Naive thymus-derived CD4-positive, alpha-beta T cell (primary cell): ENCODE measurements at regions not wholly inside any gene's neighbourhood (a gene's known extent, or its start where the extent isn't known, plus 50 kb on each side); places are given as distances from the start of the nearest gene placed in this dataset.

ENCODE experiments used
- ATAC-seq: fragments of 150-1000 bp; cut with Tn5 transposase; 2 replicates; pipeline ENCODE4 v1.10.0; 2021; ENCODE audit warnings: mild to moderate bottlenecking, moderate library complexity
- CTCF ChIA-PET: fragments of 350-600 bp; sonication (Branson Sonifier 250); formaldehyde crosslinking; loops from one replicate; lab custom pipeline; 2021; ENCODE audit warnings: antibody characterized with exemption; lab: Charles Lee
- POLR2A ChIA-PET: fragments of 350-600 bp; sonication (Branson Sonifier 250); formaldehyde crosslinking; loops from one replicate; lab custom pipeline; 2021; ENCODE audit warnings: antibody characterized with exemption, inconsistent platforms; lab: Charles Lee
- DNase-seq, 9 donors: peaks; one replicate each; pipeline versions ENCODE4 v3.0.0 to v3.0.0-alpha.2; 2020 to 2022; ENCODE audit warnings: mixed read lengths in 1 of 9
- H3K27ac ChIP-seq: one replicate; pipeline ENCODE4 v1.7.0; 2013; ENCODE audit warnings: mild to moderate bottlenecking, low read depth, low read length, moderate library complexity
- H3K27me3 ChIP-seq, 2 donors: one replicate each; pipeline ENCODE4 v1.7.0; 2013; ENCODE audit warnings: low read length in 2 of 2, mild to moderate bottlenecking in 2 of 2, moderate library complexity in 2 of 2; ENCODE audit not compliant: control insufficient read depth in 2 of 2, insufficient read depth in 2 of 2
- H3K36me3 ChIP-seq, 3 experiments: 1 replicate in 2 of 3; 2 replicates in 1 of 3; pipeline ENCODE4 v1.7.0; 2013; ENCODE audit warnings: low read length in 3 of 3, mild to moderate bottlenecking in 3 of 3, moderate library complexity in 1 of 3; ENCODE audit not compliant: insufficient read depth in 3 of 3, control insufficient read depth in 2 of 3
- H3K4me1 ChIP-seq, 2 donors: one replicate each; pipeline ENCODE4 v1.7.0; 2013; ENCODE audit warnings: low read length in 2 of 2, mild to moderate bottlenecking in 2 of 2, moderate library complexity in 1 of 2; ENCODE audit not compliant: control insufficient read depth in 2 of 2, insufficient read depth in 2 of 2
- H3K4me3 ChIP-seq: 2 replicates; pipeline ENCODE4 v1.7.0; 2013; ENCODE audit warnings: mild to moderate bottlenecking, low read length
- H3K9me3 ChIP-seq, 3 experiments: 1 replicate in 2 of 3; 2 replicates in 1 of 3; pipeline ENCODE4 v1.7.0; 2013; ENCODE audit warnings: low read length in 3 of 3; ENCODE audit not compliant: control insufficient read depth in 2 of 3
- H3K27ac Mint-ChIP-seq, 9 donors: one replicate each; pipeline ENCODE4 v1.8.0; 2020 to 2022; ENCODE audit warnings: mixed read lengths in 9 of 9, mild to moderate bottlenecking in 8 of 9, moderate library complexity in 5 of 9, inconsistent platforms in 2 of 9
- H3K27me3 Mint-ChIP-seq, 5 donors: one replicate each; pipeline ENCODE4 v1.8.0; 2021 to 2022; ENCODE audit warnings: mixed read lengths in 5 of 5, mild to moderate bottlenecking in 1 of 5
- H3K36me3 Mint-ChIP-seq, 5 donors: one replicate each; pipeline ENCODE4 v1.8.0; 2020 to 2022; ENCODE audit warnings: mixed read lengths in 5 of 5, mild to moderate bottlenecking in 3 of 5, inconsistent platforms in 1 of 5
- H3K4me1 Mint-ChIP-seq, 7 donors: one replicate each; pipeline ENCODE4 v1.8.0; 2020 to 2022; ENCODE audit warnings: mixed read lengths in 7 of 7, mild to moderate bottlenecking in 3 of 7, inconsistent platforms in 1 of 7
- H3K4me3 Mint-ChIP-seq, 10 donors: one replicate each; pipeline ENCODE4 v1.8.0; 2020 to 2022; ENCODE audit warnings: mild to moderate bottlenecking in 10 of 10, mixed read lengths in 10 of 10, moderate library complexity in 6 of 10, inconsistent platforms in 2 of 10
- H3K9me3 Mint-ChIP-seq, 11 donors: one replicate each; pipeline ENCODE4 v1.8.0; 2020 to 2022; ENCODE audit warnings: mixed read lengths in 11 of 11, mild to moderate bottlenecking in 4 of 11, inconsistent platforms in 1 of 11, moderate library complexity in 1 of 11
- intact Hi-C, 2 donors: fragments of 100-400 bp; cut with micrococcal nuclease; formaldehyde crosslinking; loops; one replicate each; pipeline ENCODE4 v1.15.1; 2023

GRCh38 chr2:38477006-38477405 lies 99.9 kb upstream of the ATL2 start:
- Mint-ChIP-seq H3K27me3 (peaks cover 0 to 33% (median 10%) of the 10 kb centered on the region in 5 donors), H3K4me1 (peaks cover 0 to 22% (median 0%) of the 10 kb centered on the region in 7 donors), H3K27ac (no peak overlapping the region), H3K36me3 (peaks cover 0 to 6% (median 2%) of the 10 kb centered on the region in 5 donors), H3K9me3 (peaks cover 0 to 27% (median 12%) of the 10 kb centered on the region in 11 donors), H3K4me3 (no peak overlapping the region)
- Histone ChIP-seq H3K4me1 (no peaks in the 10 kb centered on the region), H3K4me3 (no peak overlapping the region), H3K27me3 (no peaks in the 10 kb centered on the region), H3K27ac (no peak overlapping the region), H3K9me3 (peaks cover 0 to 15% (median 0%) of the 10 kb centered on the region in 3 experiments), H3K36me3 (no peaks in the 10 kb centered on the region)
- no peak for DNase-seq
- POLR2A ChIA-PET, result no interaction called here
- no peak for ATAC-seq
- CTCF ChIA-PET, result no interaction called here
- intact Hi-C loops, result no loop called here

GRCh38 chr2:38475567-38475881 lies 98.5 kb upstream of the ATL2 start:
- H3K4me1 Mint-ChIP-seq, result peaks cover 0 to 22% (median 0%) of the 10 kb centered on the region in 7 donors
- CTCF ChIA-PET, result no interaction called here
- H3K36me3 Mint-ChIP-seq, result peaks cover 0 to 2% (median 1%) of the 10 kb centered on the region in 5 donors
- H3K4me3 Mint-ChIP-seq, result no peak overlapping the region
- Histone ChIP-seq H3K4me1 (no peaks in the 10 kb centered on the region), H3K4me3 (no peak overlapping the region), H3K9me3 (peaks cover 0 to 7% (median 0%) of the 10 kb centered on the region in 3 experiments), H3K27me3 (no peaks in the 10 kb centered on the region), H3K36me3 (no peaks in the 10 kb centered on the region), H3K27ac (no peak overlapping the region)
- ATAC-seq (no peak), DNase-seq (no peak)
- POLR2A ChIA-PET, result no interaction called here
- H3K27me3 Mint-ChIP-seq, result peaks cover 0 to 33% (median 10%) of the 10 kb centered on the region in 5 donors
- intact Hi-C loops, result no loop called here
- no peak overlapping the region for H3K27ac Mint-ChIP-seq
- H3K9me3 Mint-ChIP-seq, result peaks cover 0 to 15% (median 10%) of the 10 kb centered on the region in 11 donors

GRCh38 chr2:38474715-38475566 lies 97.9 kb upstream of the ATL2 start:
- POLR2A ChIA-PET, result interaction anchor here (0.6 kb wide), 1 partner anchor 142 kb away, joined by 3 read pairs; no protein-coding TSS in a partner anchor
- no peak overlapping the region for H3K4me3 ChIP-seq
- Mint-ChIP-seq H3K27me3 (peaks cover 0 to 33% (median 10%) of the 10 kb centered on the region in 5 donors), H3K4me1 (peaks cover 0 to 22% (median 0%) of the 10 kb centered on the region in 7 donors), H3K9me3 (peaks cover 0 to 9% (median 4%) of the 10 kb centered on the region in 11 donors), H3K27ac (no peak overlapping the region), H3K36me3 (peaks cover 0 to 2% (median 0%) of the 10 kb centered on the region in 5 donors), H3K4me3 (no peak overlapping the region)
- DNase-seq (no peak), ATAC-seq (no peak)
- H3K4me1 ChIP-seq, result no peaks in the 10 kb centered on the region
- CTCF ChIA-PET, result no interaction called here
- H3K27me3 ChIP-seq, result no peaks in the 10 kb centered on the region
- H3K36me3 ChIP-seq, result no peaks in the 10 kb centered on the region
- peaks cover 0 to 1% (median 0%) of the 10 kb centered on the region in 3 experiments for H3K9me3 ChIP-seq
- H3K27ac ChIP-seq, result no peak overlapping the region
- intact Hi-C loops, result no loop called here

GRCh38 chr2:38474021-38474456 lies 97.0 kb upstream of the ATL2 start:
- Mint-ChIP-seq H3K9me3 (peaks cover 0 to 7% (median 1%) of the 10 kb centered on the region in 11 donors), H3K4me3 (peak overlapping the region in 1 of 10 donors; percentile 31), H3K27me3 (peaks cover 0 to 30% (median 10%) of the 10 kb centered on the region in 5 donors), H3K4me1 (peaks cover 0 to 22% (median 0%) of the 10 kb centered on the region in 7 donors), H3K36me3 (peaks cover 0 to 2% (median 0%) of the 10 kb centered on the region in 5 donors), H3K27ac (no peak overlapping the region)
- POLR2A ChIA-PET, result interaction anchor here (0.6 kb wide), 1 partner anchor 143 kb away, joined by 3 read pairs; no protein-coding TSS in a partner anchor
- intact Hi-C loops, result no loop called here
- H3K4me3 ChIP-seq, result no peak overlapping the region
- DNase-seq (no peak), ATAC-seq (no peak)
- CTCF ChIA-PET, result no interaction called here
- H3K27me3 ChIP-seq, result no peaks in the 10 kb centered on the region
- no peaks in the 10 kb centered on the region for H3K4me1 ChIP-seq
- no peak overlapping the region for H3K27ac ChIP-seq
- H3K36me3 ChIP-seq, result no peaks in the 10 kb centered on the region
- H3K9me3 ChIP-seq, result no peaks in the 10 kb centered on the region

DNA sequence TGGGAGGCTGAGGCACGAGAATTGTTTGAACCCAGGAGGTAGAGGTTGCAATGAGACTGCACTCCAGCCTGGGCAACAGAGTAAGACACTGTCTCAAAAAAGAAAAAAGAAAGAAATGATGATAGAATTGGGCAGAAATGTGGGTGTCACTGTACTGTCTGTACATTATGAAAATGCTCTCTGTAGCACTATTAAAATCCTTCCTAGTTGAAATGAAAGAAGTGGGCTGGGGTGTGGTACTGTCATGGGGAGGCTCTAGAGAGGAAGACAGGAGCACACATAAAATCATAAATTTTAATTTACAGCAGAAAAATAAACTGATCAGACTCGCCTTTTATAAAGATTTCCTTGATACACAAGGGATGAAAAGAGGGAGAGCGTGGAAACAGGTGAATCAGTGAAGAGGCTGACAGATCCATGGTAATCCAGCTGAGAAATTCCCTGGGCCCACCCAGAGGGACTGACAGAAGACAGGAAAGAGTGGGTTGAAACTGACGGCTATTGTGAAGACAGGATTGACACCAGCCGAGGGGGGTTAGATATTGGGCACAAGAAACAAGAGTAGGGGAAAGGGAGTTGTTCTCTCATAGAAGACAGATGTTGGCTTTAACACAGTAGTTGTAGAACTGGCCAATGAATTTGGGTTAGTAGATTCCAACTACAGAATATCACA lies 96.4 kb upstream of the ATL2 start:
- Histone ChIP-seq H3K4me1 (no peaks in the 10 kb centered on the region), H3K4me3 (no peak overlapping the region), H3K27me3 (no peaks in the 10 kb centered on the region), H3K36me3 (no peaks in the 10 kb centered on the region), H3K27ac (no peak overlapping the region), H3K9me3 (no peaks in the 10 kb centered on the region)
- DNase-seq (no peak), ATAC-seq (no peak)
- H3K27ac Mint-ChIP-seq, result peak overlapping the region in 2 of 9 donors; percentile 6 to 63
- POLR2A ChIA-PET, result no interaction called here
- H3K9me3 Mint-ChIP-seq, result peaks cover 0 to 4% (median 0%) of the 10 kb centered on the region in 11 donors
- H3K36me3 Mint-ChIP-seq, result peaks cover 0 to 2% (median 0%) of the 10 kb centered on the region in 5 donors
- H3K4me3 Mint-ChIP-seq, result peak overlapping the region in 1 of 10 donors; percentile 31
- peaks cover 0 to 22% (median 0%) of the 10 kb centered on the region in 7 donors for H3K4me1 Mint-ChIP-seq
- H3K27me3 Mint-ChIP-seq, result peaks cover 0 to 29% (median 10%) of the 10 kb centered on the region in 5 donors
- CTCF ChIA-PET, result no interaction called here
- intact Hi-C loops, result no loop called here

GRCh38 chr2:38470115-38470514 lies 93.0 kb upstream of the ATL2 start:
- Mint-ChIP-seq H3K27me3 (peaks cover 0 to 25% (median 6%) of the 10 kb centered on the region in 5 donors), H3K36me3 (peaks cover 0 to 2% (median 0%) of the 10 kb centered on the region in 5 donors), H3K27ac (no peak overlapping the region), H3K9me3 (peaks cover 0 to 4% (median 0%) of the 10 kb centered on the region in 11 donors), H3K4me3 (no peak overlapping the region), H3K4me1 (peaks cover 0 to 19% (median 0%) of the 10 kb centered on the region in 7 donors)
- ATAC-seq, result no peak
- Histone ChIP-seq H3K36me3 (no peaks in the 10 kb centered on the region), H3K9me3 (no peaks in the 10 kb centered on the region), H3K4me1 (no peaks in the 10 kb centered on the region), H3K27ac (no peak overlapping the region), H3K4me3 (no peak overlapping the region), H3K27me3 (no peaks in the 10 kb centered on the region)
- POLR2A ChIA-PET, result no interaction called here
- intact Hi-C loops, result no loop called here
- no peak for DNase-seq
- CTCF ChIA-PET, result interaction anchor here (0.7 kb wide), 1 partner anchor 815 kb away, joined by 3 read pairs; no protein-coding TSS in a partner anchor
